Activated naive CD4-positive, alpha-beta T cell treated with anti-CD3 and anti-CD28 coated beads, Interleukin-2, amount 10 ng/mL, durations not matched to agents 7 days and 5 days (primary cell): ENCODE measurements at regions not wholly inside any gene's neighbourhood (a gene's known extent, or its start where the extent isn't known, plus 50 kb on each side); places are given as distances from the start of the nearest gene placed in this dataset.

Experiments used
- CTCF ChIA-PET: fragments of 350-600 bp; sonication (Branson Sonifier 250); formaldehyde crosslinking; loops from one replicate; lab custom pipeline; 2021; ENCODE audit warnings: antibody characterized with exemption; lab: Charles Lee
- DNase-seq: peaks from one replicate; pipeline ENCODE4 v3.0.0-alpha.2; 2020
- H3K27ac Mint-ChIP-seq: one replicate; pipeline ENCODE4 v1.8.0; 2021; ENCODE audit warnings: mild to moderate bottlenecking, moderate library complexity, mixed read lengths
- H3K27me3 Mint-ChIP-seq: one replicate; pipeline ENCODE4 v1.8.0; 2021; ENCODE audit warnings: mild to moderate bottlenecking, mixed read lengths
- H3K36me3 Mint-ChIP-seq: one replicate; pipeline ENCODE4 v1.8.0; 2021; ENCODE audit warnings: mixed read lengths
- H3K4me1 Mint-ChIP-seq: one replicate; pipeline ENCODE4 v1.8.0; 2021; ENCODE audit warnings: mixed read lengths
- H3K4me3 Mint-ChIP-seq: one replicate; pipeline ENCODE4 v1.8.0; 2021; ENCODE audit warnings: mild to moderate bottlenecking, moderate library complexity, mixed read lengths
- H3K9me3 Mint-ChIP-seq: one replicate; pipeline ENCODE4 v1.8.0; 2021; ENCODE audit warnings: mixed read lengths

DNA sequence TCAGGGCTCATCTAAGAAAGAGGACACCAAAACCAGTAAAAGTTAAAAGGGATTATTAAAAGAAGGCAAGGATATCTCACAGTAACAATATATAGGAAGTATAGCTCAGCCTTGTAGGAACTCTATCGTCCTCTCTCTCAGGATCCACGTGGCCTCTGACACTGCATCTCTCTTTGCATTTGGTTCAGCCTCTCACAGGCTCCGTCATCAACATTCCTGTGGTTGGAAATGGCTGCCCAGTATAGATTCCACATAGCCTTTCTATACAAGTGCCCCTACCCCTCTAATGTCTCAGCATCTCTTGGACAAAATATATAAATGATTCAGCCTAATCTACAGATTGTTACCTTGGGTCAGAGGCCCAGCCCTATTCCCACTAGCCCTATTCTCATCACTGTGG lies 101.3 kb upstream of the DBX1 start:
- CTCF ChIA-PET = no interaction called here
- no peaks in the 10 kb centered on the region for H3K9me3 Mint-ChIP-seq
- H3K27ac Mint-ChIP-seq = no peak overlapping the region
- no peak for DNase-seq
- no peak overlapping the region for H3K4me3 Mint-ChIP-seq
- no peaks in the 10 kb centered on the region for H3K36me3 Mint-ChIP-seq
- no peaks in the 10 kb centered on the region for H3K4me1 Mint-ChIP-seq
- H3K27me3 Mint-ChIP-seq = peaks cover 3% of the 10 kb centered on the region

DNA sequence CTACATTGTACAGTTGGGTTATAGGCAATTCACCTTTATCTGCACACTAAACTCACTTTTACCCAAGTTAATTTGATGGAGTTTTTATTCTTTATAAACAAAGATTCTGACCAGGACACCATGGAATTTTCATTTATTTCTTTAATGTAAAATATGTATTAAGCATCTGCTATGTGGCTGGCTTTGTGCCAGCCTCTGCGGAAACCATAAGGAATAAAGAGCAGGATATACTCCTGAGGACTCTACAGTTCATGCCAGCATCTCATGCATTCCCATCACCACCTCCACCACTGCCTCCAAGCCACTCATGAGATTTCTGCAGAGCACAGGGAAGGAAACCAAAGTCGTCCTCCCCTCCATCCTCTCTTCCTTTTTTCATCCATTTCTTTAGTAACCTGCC lies 100.0 kb upstream of the DBX1 start:
- no peak overlapping the region for H3K27ac Mint-ChIP-seq
- H3K4me3 Mint-ChIP-seq = no peak overlapping the region
- no peaks in the 10 kb centered on the region for H3K36me3 Mint-ChIP-seq
- no peak for DNase-seq
- H3K9me3 Mint-ChIP-seq = no peaks in the 10 kb centered on the region
- CTCF ChIA-PET = no interaction called here
- no peaks in the 10 kb centered on the region for H3K4me1 Mint-ChIP-seq
- H3K27me3 Mint-ChIP-seq = peaks cover 3% of the 10 kb centered on the region

DNA sequence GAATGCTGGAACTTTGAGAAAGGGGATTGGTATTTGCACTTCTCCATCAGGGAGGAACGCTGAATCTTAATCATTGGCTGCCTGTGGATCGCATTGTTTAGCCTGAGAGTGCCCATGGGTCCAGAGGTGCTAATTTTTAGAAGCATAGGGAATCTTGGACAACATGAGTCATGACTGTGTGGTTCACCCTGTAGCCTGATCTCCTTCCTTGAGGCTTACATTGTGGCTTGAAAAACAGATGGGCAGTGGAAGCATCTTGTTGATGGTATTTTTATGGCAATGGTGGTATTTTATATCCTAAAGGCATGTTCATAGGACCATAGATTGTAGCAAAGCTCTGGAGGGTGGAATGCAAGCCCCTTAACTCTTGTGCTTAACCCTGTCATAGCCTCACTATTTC lies 99.2 kb upstream of the DBX1 start:
- CTCF ChIA-PET = no interaction called here
- no peak overlapping the region for H3K4me3 Mint-ChIP-seq
- DNase-seq = no peak
- H3K4me1 Mint-ChIP-seq = no peaks in the 10 kb centered on the region
- no peaks in the 10 kb centered on the region for H3K36me3 Mint-ChIP-seq
- no peaks in the 10 kb centered on the region for H3K9me3 Mint-ChIP-seq
- no peak overlapping the region for H3K27ac Mint-ChIP-seq
- H3K27me3 Mint-ChIP-seq = peaks cover 3% of the 10 kb centered on the region

DNA sequence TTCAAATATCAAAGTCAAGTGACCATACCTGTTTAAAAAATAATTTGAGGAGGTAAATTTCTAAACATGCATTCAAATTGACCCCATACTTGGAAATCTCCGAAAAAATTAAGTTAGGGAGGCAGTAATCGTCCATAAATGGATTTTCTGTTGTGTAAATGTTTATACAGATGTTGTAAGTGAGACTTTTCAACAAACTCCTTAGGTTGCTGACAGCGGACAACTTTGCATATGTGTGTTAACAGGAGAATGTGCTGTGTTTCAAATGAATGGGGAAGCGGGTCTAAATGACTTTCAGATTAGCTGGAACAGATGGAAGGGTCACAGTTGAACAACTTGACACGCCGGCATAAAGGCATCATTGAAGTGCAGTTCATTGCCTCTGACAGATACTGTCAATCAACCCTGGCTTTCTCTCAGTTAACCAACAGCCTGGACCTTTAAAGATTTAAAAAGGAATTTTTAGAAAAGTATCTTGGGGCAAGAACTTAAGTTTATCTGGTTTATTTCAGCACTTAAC lies 98.2 kb upstream of the DBX1 start:
- Mint-ChIP-seq H3K27me3 (peaks cover 3% of the 10 kb centered on the region), H3K36me3 (no peaks in the 10 kb centered on the region), H3K4me1 (no peaks in the 10 kb centered on the region), H3K27ac (no peak overlapping the region), H3K4me3 (no peak overlapping the region), H3K9me3 (no peaks in the 10 kb centered on the region)
- CTCF ChIA-PET = no interaction called here
- no peak for DNase-seq

DNA sequence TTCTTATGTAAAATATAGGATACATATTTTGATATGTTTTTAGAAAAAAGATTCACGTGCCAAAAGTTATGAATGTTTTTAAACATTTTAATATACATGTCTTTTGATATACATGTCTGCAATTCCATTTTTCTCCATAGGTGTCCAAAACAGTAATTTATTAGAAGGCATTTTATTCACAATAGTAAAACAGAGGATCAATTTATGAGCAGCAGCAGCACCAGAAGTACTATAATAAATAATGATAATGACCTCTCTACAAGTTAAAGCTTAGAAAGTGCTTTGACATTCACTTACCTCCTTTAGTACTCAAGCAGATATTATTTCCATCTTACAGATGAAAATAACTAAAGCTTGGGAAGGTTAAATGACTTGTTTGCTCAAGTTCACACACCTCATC lies 96.7 kb upstream of the DBX1 start:
- no peak for DNase-seq
- Mint-ChIP-seq H3K36me3 (no peaks in the 10 kb centered on the region), H3K27me3 (peaks cover 3% of the 10 kb centered on the region), H3K27ac (no peak overlapping the region), H3K4me1 (no peaks in the 10 kb centered on the region), H3K9me3 (no peaks in the 10 kb centered on the region), H3K4me3 (no peak overlapping the region)
- CTCF ChIA-PET = interaction anchor here (0.7 kb wide), 1 partner anchor 325 kb away, joined by 3 read pairs; no protein-coding TSS in a partner anchor

DNA sequence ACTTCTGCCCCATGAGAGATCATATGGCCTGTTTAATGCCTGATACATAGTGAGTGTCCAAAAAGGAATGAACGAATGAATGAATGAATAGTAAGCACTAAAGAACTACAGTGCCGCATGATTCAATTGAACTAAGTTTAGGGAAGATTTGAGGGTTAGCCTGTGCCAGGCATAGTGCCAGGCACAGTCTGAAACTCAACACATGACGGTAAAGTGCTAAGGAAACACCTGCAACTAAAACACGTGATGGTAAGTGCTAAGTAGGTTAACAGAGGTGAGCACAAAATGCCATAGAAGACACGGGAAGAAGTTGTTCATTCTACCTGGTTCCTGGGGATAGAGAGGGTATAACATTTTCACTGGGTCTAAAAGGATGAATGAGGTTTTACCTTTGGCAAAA lies 93.5 kb upstream of the DBX1 start:
- no peaks in the 10 kb centered on the region for H3K36me3 Mint-ChIP-seq
- DNase-seq = no peak
- CTCF ChIA-PET = no interaction called here
- peaks cover 3% of the 10 kb centered on the region for H3K27me3 Mint-ChIP-seq
- H3K27ac Mint-ChIP-seq = no peak overlapping the region
- no peak overlapping the region for H3K4me3 Mint-ChIP-seq
- H3K4me1 Mint-ChIP-seq = no peaks in the 10 kb centered on the region
- no peaks in the 10 kb centered on the region for H3K9me3 Mint-ChIP-seq

DNA sequence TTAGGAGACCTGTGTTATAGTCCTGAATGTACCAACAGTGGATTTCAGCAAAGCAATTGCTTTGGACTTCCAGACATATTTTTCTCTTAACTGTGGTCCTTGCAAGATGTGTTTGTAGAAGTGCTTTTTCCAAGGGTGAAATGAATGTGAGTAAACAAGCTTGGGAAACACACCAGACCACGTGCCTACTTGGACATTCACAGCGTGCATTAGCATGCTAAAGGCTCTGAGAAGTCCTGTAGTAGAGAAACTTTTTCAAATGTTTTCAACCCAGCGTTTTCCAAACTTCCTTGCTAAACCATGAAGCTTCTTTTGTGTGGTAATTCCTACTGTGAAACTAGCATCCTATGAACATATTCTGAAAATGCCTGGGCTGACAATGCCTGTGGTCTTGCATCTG lies 91.2 kb upstream of the DBX1 start:
- Mint-ChIP-seq H3K9me3 (no peaks in the 10 kb centered on the region), H3K36me3 (no peaks in the 10 kb centered on the region), H3K27ac (no peak overlapping the region), H3K4me1 (no peaks in the 10 kb centered on the region), H3K4me3 (no peak overlapping the region), H3K27me3 (no peaks in the 10 kb centered on the region)
- DNase-seq = no peak
- CTCF ChIA-PET = no interaction called here

DNA sequence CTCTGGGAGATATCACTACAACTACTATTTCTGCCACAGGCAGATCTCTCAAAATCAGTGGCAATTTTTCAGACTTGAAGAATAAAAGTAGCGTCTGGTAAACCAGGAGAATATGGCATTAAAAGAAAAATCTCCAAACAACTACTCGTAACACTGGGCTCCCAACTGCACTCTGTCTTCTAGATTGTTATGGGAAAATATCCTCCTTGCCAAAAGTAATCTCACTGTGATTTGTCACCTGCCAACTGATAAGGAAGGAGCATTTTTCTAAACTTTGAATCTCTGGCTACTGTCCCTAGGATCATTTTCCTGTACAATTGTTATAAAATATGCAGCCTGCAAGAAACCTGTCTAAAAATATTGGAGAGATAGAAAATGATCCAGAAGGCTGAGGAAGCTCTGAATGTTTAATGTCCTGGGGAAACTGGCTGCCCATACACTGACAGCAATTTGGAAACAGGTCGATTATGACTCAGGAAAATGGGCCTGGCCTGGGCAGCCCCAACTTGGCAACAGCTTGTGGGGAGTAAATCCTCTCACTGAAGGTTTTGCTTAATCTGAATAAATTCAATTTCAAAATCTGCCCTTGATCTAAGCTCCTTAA lies 90.5 kb upstream of the DBX1 start:
- no peaks in the 10 kb centered on the region for H3K36me3 Mint-ChIP-seq
- no peaks in the 10 kb centered on the region for H3K4me1 Mint-ChIP-seq
- no peak overlapping the region for H3K27ac Mint-ChIP-seq
- no peak overlapping the region for H3K4me3 Mint-ChIP-seq
- DNase-seq = no peak
- H3K27me3 Mint-ChIP-seq = no peaks in the 10 kb centered on the region
- CTCF ChIA-PET = no interaction called here
- H3K9me3 Mint-ChIP-seq = no peaks in the 10 kb centered on the region

DNA sequence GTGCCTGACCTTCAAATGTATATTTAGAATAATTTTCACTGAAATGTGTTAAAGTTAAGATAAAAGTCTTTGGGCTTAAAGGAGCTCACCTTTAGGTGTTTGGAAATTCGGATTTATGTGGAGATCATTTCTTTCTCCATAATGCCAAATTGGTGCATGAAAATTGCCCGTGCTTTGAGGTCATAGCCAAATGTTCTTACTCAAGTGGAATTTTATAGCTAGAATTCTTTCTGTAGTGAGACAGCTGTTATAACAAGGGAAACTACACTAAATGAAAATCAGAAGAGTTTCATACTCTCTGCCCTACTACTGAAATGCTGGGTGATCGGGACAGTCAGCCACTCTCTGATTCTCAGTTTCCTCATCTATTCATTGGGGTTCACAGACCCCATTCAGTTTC lies 89.5 kb upstream of the DBX1 start:
- H3K36me3 Mint-ChIP-seq = no peaks in the 10 kb centered on the region
- no peaks in the 10 kb centered on the region for H3K4me1 Mint-ChIP-seq
- H3K27me3 Mint-ChIP-seq = no peaks in the 10 kb centered on the region
- CTCF ChIA-PET = no interaction called here
- no peaks in the 10 kb centered on the region for H3K9me3 Mint-ChIP-seq
- no peak overlapping the region for H3K27ac Mint-ChIP-seq
- DNase-seq = no peak
- no peak overlapping the region for H3K4me3 Mint-ChIP-seq

DNA sequence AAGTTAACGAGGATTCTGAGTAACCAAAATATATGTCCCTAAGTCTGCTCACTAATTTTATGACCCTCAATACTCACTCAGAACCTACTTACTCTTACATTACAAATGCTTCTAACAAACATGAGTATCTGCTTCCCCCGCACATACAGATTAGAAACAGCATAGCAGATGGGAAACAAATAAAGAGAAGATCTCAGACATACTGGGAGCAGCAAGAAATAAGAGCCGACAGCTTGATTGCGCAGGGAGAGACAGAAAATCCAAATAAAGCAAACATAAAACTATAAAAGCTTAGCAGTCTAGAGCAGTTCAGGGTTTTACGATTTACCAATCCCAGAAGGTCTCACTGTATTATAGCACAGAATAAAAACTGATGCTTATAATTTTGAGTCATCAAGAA lies 89.1 kb upstream of the DBX1 start:
- no peaks in the 10 kb centered on the region for H3K4me1 Mint-ChIP-seq
- no peak overlapping the region for H3K27ac Mint-ChIP-seq
- DNase-seq = no peak
- H3K36me3 Mint-ChIP-seq = no peaks in the 10 kb centered on the region
- H3K9me3 Mint-ChIP-seq = no peaks in the 10 kb centered on the region
- no peaks in the 10 kb centered on the region for H3K27me3 Mint-ChIP-seq
- H3K4me3 Mint-ChIP-seq = no peak overlapping the region
- CTCF ChIA-PET = no interaction called here

DNA sequence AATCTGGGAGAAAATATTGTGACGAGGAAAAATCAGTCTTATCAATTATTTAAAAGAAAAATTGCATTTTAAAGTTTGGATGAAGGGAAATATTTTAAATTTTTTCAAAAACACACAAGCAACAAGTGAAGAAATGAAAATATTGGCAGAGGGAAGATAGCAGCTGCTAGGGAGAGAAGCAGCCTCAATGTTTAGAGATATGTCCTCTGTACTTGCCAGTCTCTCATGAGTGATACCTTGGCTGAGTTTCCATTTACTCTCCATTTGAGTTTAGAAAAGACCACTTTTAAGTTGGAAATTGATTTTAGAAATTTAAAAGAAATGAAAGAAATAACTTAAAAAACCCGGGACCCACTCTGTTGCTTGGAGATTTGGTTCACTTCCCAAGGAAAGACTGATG lies 88.6 kb upstream of the DBX1 start:
- no peak overlapping the region for H3K4me3 Mint-ChIP-seq
- DNase-seq = no peak
- no peaks in the 10 kb centered on the region for H3K4me1 Mint-ChIP-seq
- H3K36me3 Mint-ChIP-seq = no peaks in the 10 kb centered on the region
- H3K9me3 Mint-ChIP-seq = no peaks in the 10 kb centered on the region
- CTCF ChIA-PET = no interaction called here
- no peak overlapping the region for H3K27ac Mint-ChIP-seq
- H3K27me3 Mint-ChIP-seq = no peaks in the 10 kb centered on the region

DNA sequence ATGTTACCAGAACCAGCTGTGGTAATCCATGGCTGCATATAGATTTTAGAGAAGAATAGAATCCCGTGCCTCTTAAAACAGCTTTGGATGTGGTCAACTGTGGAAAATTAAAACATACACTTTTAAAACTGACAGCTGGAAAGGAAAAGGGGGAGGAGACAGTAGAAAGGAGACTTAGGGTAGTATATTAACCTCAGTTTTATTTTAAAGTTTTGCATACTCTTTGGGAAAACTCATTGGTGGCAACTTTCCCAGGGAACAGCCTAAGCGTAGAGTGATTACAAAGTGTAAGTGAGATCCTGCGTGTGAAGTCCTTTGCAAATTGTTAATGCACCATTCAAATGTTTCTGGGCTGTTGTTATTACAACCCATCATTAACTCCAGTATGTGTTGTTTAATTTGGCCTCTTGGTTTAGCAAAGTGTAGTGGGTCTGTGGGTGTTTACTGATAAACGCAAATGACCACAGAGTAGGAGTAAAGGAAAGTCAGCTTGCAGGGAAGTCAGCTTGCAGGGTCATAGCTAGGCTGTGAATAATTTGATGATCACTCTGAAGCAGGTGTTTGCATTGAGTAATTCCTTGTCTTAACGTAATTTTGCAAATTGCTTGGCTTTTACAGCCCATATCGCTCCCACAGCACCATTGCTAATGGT lies 88.0 kb upstream of the DBX1 start:
- Mint-ChIP-seq H3K9me3 (no peaks in the 10 kb centered on the region), H3K4me1 (no peaks in the 10 kb centered on the region), H3K27ac (no peak overlapping the region), H3K36me3 (no peaks in the 10 kb centered on the region), H3K27me3 (no peaks in the 10 kb centered on the region), H3K4me3 (no peak overlapping the region)
- CTCF ChIA-PET = no interaction called here
- DNase-seq = no peak

DNA sequence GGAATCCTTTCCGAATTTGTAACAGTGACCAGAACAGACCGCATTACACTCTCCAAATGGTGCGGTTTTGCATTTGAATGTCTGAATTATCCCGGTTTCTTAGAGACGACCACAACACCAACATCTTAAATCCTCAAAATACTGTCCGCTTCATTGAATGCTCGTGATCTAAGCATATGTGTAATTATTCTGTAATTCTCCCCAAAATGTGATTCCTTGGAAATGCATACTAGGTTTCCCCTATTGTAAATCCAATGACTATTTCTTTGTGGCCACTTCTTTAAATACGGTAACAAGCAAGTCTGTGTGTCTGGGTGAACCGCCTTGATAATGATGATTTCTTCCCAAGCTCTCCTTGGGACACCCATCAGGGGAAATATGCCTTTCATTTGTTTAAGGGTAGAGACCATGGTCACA lies 87.3 kb upstream of the DBX1 start:
- Mint-ChIP-seq H3K4me1 (no peaks in the 10 kb centered on the region), H3K27me3 (no peaks in the 10 kb centered on the region), H3K9me3 (no peaks in the 10 kb centered on the region), H3K36me3 (no peaks in the 10 kb centered on the region), H3K27ac (no peak overlapping the region), H3K4me3 (no peak overlapping the region)
- CTCF ChIA-PET = no interaction called here
- DNase-seq = no peak

DNA sequence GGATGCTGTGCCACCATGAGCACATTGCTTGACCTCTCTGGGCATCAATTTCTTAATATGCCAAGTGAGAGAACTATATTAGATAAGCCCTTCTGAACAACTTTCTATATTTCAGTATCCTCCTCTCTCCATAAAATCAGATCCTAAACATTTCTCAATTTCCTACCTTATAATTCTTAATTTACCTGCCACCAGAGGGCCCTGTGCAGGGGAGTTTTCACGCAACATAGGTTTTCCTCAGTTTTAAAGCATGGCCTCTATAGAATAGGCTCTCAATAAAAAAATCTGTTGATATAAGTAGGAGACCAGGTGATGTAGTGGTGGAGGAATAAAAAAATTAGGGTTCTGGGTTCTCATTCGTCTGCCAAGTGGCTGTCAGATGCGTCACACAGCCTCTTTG lies 83.7 kb upstream of the DBX1 start:
- Mint-ChIP-seq H3K36me3 (no peaks in the 10 kb centered on the region), H3K4me3 (no peak overlapping the region), H3K27me3 (no peaks in the 10 kb centered on the region), H3K27ac (no peak overlapping the region), H3K9me3 (no peaks in the 10 kb centered on the region), H3K4me1 (no peaks in the 10 kb centered on the region)
- CTCF ChIA-PET = no interaction called here
- DNase-seq = no peak

DNA sequence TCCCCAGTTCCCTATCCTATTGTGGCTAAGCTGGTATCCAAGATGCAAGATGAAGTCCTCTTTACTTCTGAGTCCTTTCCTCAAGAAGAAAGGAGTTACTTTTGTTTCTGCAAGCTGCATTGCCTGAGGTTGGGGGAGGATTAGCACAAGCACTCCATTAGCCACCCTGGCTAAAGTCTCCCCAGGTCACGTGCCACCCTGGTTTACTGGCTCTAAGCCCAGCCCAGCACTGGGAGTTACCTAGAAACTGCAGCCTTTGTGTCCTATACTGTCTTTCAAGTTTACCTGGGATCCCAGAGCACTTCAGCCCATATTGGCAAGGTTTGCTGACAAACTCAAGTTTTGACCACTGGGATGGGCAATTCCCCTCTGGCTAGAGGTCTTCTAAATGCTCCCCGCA lies 78.4 kb upstream of the DBX1 start:
- CTCF ChIA-PET = no interaction called here
- no peak for DNase-seq
- H3K4me3 Mint-ChIP-seq = no peak overlapping the region
- H3K27me3 Mint-ChIP-seq = no peaks in the 10 kb centered on the region
- no peaks in the 10 kb centered on the region for H3K4me1 Mint-ChIP-seq
- H3K27ac Mint-ChIP-seq = no peak overlapping the region
- no peaks in the 10 kb centered on the region for H3K36me3 Mint-ChIP-seq
- H3K9me3 Mint-ChIP-seq = peaks cover 4% of the 10 kb centered on the region
